ENCODE measurements at regions not wholly inside any gene's neighbourhood (a gene's known extent, or its start where the extent isn't known, plus 50 kb on each side); places are given as distances from the start of the nearest gene placed in this dataset.
"Not testable (repeated sequence)": the region's sequence is repeated elsewhere in the genome, so short reads cannot be mapped to it uniquely, and the experiment has no call there.

GRCh38 chr7:149995369-149996026, 121.7 kb downstream of the ATP6V0E2 start:
- DNase-seq = not testable (repeated sequence)

GRCh38 chr7:150000780-150001599, 127.2 kb downstream of the ATP6V0E2 start:
- not testable (repeated sequence) for DNase-seq

DNA sequence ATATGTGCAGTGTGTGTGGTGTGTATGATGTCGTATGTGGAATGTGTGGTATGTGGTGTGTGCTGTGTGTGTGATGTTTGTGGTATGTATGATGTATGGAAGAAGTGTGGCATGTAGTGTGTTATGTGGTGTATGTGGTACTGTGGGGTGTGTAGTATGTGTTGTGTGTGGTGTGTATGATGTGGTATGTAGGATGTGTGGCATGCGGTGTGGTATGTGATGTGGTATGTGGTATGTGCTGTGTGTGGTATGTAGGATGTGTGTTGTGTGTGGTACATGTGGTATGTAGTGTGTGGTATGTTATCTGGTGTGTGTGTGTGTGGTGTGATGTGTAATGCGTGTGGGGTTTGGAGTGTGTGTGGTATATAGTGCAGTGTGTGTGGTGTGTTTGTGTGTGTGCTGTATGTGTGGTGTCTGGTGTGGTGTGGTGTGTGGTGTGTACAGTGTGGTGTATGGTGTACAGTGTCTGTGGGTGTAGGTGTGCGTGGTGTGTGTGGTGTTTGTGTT, 129.6 kb downstream of the ATP6V0E2 start:
- no peak for DNase-seq

DNA sequence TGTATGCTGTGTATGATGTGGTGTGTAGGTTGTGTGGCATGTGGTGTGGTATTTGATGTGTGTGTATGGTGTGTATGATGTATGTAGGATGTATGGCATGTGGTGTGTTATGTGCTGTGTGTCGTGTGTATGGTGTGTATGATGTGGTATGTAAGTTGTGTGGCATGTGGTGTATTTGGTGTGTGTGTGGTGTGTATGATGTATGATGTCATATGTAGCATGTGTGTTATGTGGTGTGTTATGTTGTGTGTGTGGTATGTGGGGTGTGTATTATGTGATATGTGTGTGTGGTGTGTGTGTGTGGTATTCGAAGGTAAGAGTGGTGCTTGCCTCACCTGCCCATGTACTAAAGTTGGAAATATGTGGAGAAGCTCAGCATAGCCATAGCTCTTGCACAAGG, 130.2 kb downstream of the ATP6V0E2 start:
- not testable (repeated sequence) for DNase-seq

- not testable (repeated sequence) for DNase-seq
These were observed 131.1 kb downstream of the ATP6V0E2 start for GRCh38 chr7:150004843-150005242.

DNA sequence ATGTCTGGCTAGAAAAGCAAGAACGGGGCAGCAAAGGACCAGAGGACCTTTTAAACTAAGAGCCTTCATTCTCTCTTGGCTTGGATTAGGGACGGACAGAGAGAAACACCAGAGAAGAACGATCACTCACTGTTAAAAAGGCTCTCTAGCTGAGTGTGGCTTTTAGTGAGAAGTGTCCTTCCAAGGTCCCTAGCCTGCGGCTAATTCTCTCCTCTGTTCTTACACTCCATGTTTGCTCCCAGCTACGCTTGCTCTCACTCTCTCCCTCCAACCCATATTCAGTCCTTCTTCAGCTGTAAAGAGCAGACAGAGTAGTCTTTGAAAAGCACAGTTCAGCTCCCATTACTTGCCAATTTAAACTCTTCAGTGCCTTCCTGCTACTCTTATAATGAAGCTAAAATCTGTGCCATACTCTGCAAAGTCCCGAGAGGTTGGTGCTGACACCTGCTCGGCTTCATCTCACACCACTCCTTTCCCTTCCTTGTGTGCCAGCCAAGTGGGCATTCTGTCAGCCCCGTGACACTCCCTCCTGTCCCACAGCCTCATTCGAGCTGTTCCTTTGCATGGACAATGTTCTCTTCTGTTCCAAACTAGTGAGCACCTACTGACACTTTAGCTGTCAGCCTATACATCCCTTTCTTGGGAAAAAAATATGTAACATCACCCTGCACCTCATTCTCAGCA, 136.0 kb downstream of the ATP6V0E2 start:
- not testable (repeated sequence) for DNase-seq

- not testable (repeated sequence) for DNase-seq
These were observed 143.0 kb downstream of the ATP6V0E2 start for GRCh38 chr7:150016651-150017189.

DNA sequence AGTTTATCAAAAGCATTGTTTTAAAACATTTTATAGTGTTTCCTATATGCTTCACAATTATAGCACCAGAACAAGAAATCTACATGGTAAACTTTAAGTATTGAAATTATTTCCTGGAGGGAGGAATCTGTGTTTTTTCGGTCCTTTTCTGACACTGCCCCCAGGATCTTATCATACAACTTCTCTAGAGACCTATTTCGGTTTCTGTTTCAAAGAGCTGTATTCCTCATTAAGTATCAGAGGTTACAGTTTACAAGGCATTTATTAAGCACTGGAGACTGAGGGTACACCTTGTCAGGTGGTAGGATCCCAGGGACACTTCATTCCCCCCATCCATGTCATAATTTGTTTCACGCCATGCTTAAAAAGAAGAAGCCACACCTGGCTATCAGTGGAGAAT, 146.4 kb downstream of the ATP6V0E2 start:
- not testable (repeated sequence) for DNase-seq

DNA sequence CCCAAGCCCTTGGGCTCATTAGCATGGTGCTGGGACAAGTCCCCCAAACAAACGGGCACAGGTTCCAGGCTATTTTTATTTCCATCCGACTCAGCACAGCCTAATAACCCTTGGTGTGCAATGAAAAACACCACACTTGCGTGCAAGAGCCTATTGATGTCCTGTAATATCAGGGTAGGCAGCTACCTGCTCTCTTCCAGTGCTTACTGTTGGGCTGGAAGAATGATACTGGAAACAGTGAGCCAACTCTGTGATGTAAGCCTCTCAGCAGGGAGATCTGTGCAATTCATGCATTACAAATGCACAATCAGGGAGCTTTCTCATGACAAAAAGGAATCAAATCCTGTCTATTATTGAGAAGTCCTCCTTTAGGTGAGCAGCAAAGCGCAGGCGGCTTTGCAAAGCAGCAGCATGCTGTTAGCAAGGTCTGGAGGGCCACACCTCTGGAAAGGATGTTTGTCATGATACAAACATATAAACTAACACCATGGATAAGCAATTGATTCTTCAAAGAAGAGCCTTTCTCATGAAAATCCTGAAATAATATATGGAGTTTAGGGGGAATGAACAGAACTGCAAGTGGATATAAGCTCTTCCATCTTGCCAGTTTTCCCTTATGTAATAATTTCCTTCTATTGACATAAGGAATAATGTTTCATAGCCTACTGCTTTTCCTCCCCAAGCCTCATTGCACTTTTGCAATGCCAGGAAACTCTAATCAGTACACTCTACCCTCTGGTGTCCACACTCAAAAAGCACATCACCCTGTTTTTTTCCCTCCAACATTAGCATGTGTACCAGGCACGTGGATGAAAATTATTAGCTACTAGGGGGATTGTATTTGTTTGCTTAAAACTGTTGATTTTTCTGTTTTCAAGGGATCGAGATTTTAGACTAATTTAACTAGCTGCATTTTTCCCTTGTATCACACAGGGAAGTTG, 151.1 kb downstream of the ATP6V0E2 start:
- not testable (repeated sequence) for DNase-seq

- not testable (repeated sequence) for DNase-seq
These were observed 152.0 kb downstream of the ATP6V0E2 start for GRCh38 chr7:150025802-150026201.

GRCh38 chr7:150028344-150029012, 154.7 kb downstream of the ATP6V0E2 start:
- peak; percentile 23 for DNase-seq

- DNase-seq = not testable (repeated sequence)
These were observed 155.2 kb downstream of the ATP6V0E2 start for GRCh38 chr7:150029013-150029389.

DNA sequence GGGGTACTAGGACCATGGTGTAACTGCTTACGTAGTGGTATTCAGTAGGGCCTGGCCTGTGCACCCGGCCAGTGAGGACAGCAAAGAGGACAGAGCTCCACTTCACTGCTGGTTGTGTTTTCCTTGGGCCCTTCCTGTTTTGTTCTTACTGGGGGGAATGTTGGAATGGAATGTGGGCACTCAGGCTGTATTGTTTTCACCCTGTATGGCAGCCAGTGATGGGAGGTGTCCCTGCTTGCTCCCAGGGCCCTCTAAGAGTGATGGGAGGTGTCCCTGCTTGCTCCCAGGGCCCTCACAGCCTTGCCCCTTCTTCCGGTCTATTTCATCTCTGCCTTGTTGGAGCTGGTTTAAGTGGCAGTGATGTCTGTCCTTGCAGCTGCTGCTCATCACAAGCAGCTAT, 158.0 kb downstream of the ATP6V0E2 start:
- DNase-seq = not testable (repeated sequence)

DNA sequence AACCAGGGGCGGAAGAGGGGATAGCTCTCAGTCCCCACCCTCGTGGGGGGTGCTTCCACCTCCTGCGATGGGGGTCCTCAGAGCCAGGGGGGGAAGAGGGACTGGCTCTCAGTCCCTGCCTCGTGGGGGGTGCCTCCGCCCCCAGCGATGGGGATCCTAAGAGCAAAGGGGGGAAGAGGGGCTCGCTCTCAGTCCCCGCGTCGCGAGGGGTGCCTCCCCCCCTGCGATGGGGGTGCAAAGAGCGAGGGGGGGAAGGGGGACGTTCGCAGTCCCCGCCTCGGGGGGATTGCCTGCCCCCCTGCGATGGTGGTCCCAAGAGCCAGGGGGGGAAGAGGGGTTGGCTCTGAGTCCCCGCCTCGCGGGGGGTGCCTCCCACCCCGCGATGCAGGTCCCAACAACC, 159.9 kb downstream of the ATP6V0E2 start:
- DNase-seq = not testable (repeated sequence)

GRCh38 chr7:150035769-150036168, 162.0 kb downstream of the ATP6V0E2 start:
- not testable (repeated sequence) for DNase-seq

DNA sequence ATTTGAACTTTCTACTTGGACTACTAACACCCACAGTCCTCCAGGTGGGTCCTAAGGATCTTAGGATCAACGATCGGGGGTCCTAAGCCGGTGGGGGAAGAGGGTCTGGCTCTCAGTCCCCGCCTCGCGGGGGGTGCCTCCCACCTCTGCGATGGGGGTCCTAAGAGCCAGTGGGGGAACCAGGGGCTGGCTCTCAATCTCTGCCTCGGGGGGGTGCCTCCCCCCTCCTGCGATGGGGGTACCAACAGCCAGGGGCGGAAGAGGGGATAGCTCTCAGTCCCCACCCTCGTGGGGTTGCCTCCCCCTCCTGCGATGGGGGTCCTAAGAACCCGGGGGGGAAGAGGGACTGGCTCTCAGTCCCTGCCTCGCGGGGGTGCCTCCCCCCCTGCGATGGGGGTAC, 165.3 kb downstream of the ATP6V0E2 start:
- DNase-seq = not testable (repeated sequence)

DNA sequence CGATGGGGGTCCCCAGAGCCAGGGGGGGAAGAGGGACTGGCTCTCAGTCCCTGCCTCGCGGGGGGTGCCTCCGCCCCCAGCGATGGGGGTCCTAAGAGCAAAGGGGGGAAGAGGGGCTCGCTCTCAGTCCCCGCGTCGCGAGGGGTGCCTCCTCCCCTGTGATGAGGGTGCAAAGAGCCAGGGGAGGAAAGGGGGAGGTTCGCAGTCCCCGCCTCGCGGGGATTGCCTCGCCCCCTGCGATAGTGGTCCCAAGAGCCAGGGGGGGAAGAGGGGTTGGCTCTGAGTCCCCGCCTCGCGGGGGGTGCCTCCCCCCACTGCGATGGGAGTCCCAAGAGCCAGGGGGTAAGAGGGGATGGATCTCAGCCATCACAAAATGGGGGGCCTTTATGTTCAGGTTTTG, 168.5 kb downstream of the ATP6V0E2 start:
- not testable (repeated sequence) for DNase-seq

DNA sequence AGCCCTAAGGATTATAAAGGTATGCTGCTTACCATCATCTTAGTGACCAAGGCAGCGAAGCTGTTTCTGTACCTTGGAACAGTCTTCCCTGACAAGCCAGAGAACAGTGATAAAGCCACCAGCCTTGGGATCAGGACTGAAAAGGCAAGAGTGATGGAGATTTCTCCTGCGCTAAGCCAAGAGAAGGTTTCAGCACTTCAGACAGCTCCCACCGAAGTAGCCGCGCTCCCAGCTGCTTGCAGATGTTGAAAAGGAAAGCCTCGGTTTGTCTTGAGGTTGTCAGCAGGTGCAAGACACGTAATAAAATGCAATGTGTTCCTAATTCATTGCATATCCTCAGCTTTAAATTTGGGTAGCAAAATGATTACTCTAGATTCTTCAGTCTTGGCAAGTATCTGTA, 171.0 kb downstream of the ATP6V0E2 start:
- DNase-seq = not testable (repeated sequence)

GRCh38 chr7:150045596-150045995, 171.8 kb downstream of the ATP6V0E2 start:
- DNase-seq = not testable (repeated sequence)

- DNase-seq = not testable (repeated sequence)
These were observed 172.8 kb downstream of the ATP6V0E2 start for GRCh38 chr7:150046290-150047194.
